Stimulated activated CD4-positive, alpha-beta T cell treated with anti-CD3 and anti-CD28 coated beads, Interleukin-1b, Interleukin-23, amount 100 ng/mL, for 4 hours (primary cell): ENCODE measurements at regions not wholly inside any gene's neighbourhood (a gene's known extent, or its start where the extent isn't known, plus 50 kb on each side); places are given as distances from the start of the nearest gene placed in this dataset.
A peak's percentile ranks its signal among the peaks of the same experiment; 100 is the strongest.
"Not testable (repeated sequence)": the region's sequence is repeated elsewhere in the genome, so short reads cannot be mapped to it uniquely, and the experiment has no call there.

ENCODE experiments used
- DNase-seq, 2 donors: peaks; one replicate each; pipeline ENCODE4 v3.0.0-alpha.2; 2020; ENCODE audit warnings: low read depth in 2 of 2

- DNase-seq = no peak
Measured at GRCh38 chr2:62334440-62335058, 138.6 kb downstream of the B3GNT2 start.

- no peak for DNase-seq
Measured at GRCh38 chr2:62334009-62334408, 138.1 kb downstream of the B3GNT2 start.

GRCh38 chr2:62330959-62331358, 135.0 kb downstream of the B3GNT2 start:
- no peak for DNase-seq

- no peak for DNase-seq
Measured at GRCh38 chr2:62329797-62330196, 133.9 kb downstream of the B3GNT2 start.

- DNase-seq = no peak
Measured at GRCh38 chr2:62326735-62327134, 130.8 kb downstream of the B3GNT2 start.

GRCh38 chr2:62325398-62325797, 129.5 kb downstream of the B3GNT2 start:
- no peak for DNase-seq

GRCh38 chr2:62321380-62322289, 125.7 kb downstream of the B3GNT2 start:
- DNase-seq = no peak

GRCh38 chr2:62320657-62321357, 124.9 kb downstream of the B3GNT2 start:
- no peak for DNase-seq

GRCh38 chr2:62320137-62320536, 124.2 kb downstream of the B3GNT2 start:
- DNase-seq = not testable (repeated sequence)

GRCh38 chr2:62319070-62319469, 123.2 kb downstream of the B3GNT2 start:
- no peak for DNase-seq

- no peak for DNase-seq
Measured at GRCh38 chr2:62315476-62315875, 119.6 kb downstream of the B3GNT2 start.

GRCh38 chr2:62314291-62314690, 118.4 kb downstream of the B3GNT2 start:
- no peak for DNase-seq

- no peak for DNase-seq
Measured at GRCh38 chr2:62313449-62314227, 117.7 kb downstream of the B3GNT2 start.

- DNase-seq = no peak
Measured at GRCh38 chr2:62309465-62310091, 113.7 kb downstream of the B3GNT2 start.

- DNase-seq = no peak
Measured at GRCh38 chr2:62309081-62309464, 113.2 kb downstream of the B3GNT2 start.

GRCh38 chr2:62307469-62308389, 111.8 kb downstream of the B3GNT2 start:
- no peak for DNase-seq

GRCh38 chr2:62306751-62307468, 111.0 kb downstream of the B3GNT2 start:
- DNase-seq = no peak

GRCh38 chr2:62305421-62306176, 109.7 kb downstream of the B3GNT2 start:
- peak; percentile 35 to 42 for DNase-seq
